H9 (cell line): ENCODE measurements at regions not wholly inside any gene's neighbourhood (a gene's known extent, or its start where the extent isn't known, plus 50 kb on each side); places are given as distances from the start of the nearest gene placed in this dataset.

Experiments
- DNase-seq: peaks from one replicate; pipeline ENCODE4 v3.0.0-alpha.2; 2017
- H2AFZ ChIP-seq: one replicate; pipeline ENCODE4 v1.6.1; 2013; ENCODE audit warnings: mild to moderate bottlenecking, low read length, control low read depth, moderate library complexity
- H2AK5ac ChIP-seq: 2 replicates; pipeline ENCODE4 v1.6.1; 2013; ENCODE audit warnings: low read length, control low read depth, mixed read lengths; ENCODE audit not compliant: insufficient read length
- H2BK120ac ChIP-seq: one replicate; pipeline ENCODE4 v1.6.1; 2013; ENCODE audit warnings: low read depth, mild to moderate bottlenecking, low read length, control low read depth, inconsistent platforms; ENCODE audit not compliant: poor library complexity, severe bottlenecking
- H2BK12ac ChIP-seq: 2 replicates; pipeline ENCODE4 v1.6.1; 2013; ENCODE audit warnings: low read length, control low read depth, mixed read lengths, low read depth; ENCODE audit not compliant: insufficient read length
- H2BK15ac ChIP-seq: 2 replicates; pipeline ENCODE4 v1.6.1; 2013; ENCODE audit warnings: low read depth, low read length, control low read depth
- H2BK20ac ChIP-seq: one replicate; pipeline ENCODE4 v1.6.1; 2013; ENCODE audit warnings: low read depth, mild to moderate bottlenecking, low read length, control low read depth, inconsistent platforms; ENCODE audit not compliant: poor library complexity, severe bottlenecking
- H2BK5ac ChIP-seq: 2 replicates; pipeline ENCODE4 v1.6.1; 2013; ENCODE audit warnings: low read length, control low read depth, mixed read lengths; ENCODE audit not compliant: insufficient read length
- H3K14ac ChIP-seq: 2 replicates; pipeline ENCODE4 v1.6.1; 2013; ENCODE audit warnings: low read length, control low read depth; ENCODE audit not compliant: insufficient read depth
- H3K18ac ChIP-seq: 2 replicates; pipeline ENCODE4 v1.6.1; 2013; ENCODE audit warnings: low read depth, mild to moderate bottlenecking, mixed read lengths, low read length, control low read depth; ENCODE audit not compliant: insufficient read length
- H3K23ac ChIP-seq: 2 replicates; pipeline ENCODE4 v1.6.1; 2013; ENCODE audit warnings: low read length, control low read depth, mixed read lengths, low read depth; ENCODE audit not compliant: insufficient read length
- H3K23me2 ChIP-seq: 2 replicates; pipeline ENCODE4 v1.6.1; 2013; ENCODE audit warnings: low read depth, mild to moderate bottlenecking, mixed read lengths, low read length, control low read depth; ENCODE audit not compliant: insufficient read length, poor library complexity, severe bottlenecking
- H3K27ac ChIP-seq: 2 replicates; pipeline ENCODE4 v1.5.1; 2013; ENCODE audit warnings: low read length, control low read depth, mixed read lengths, low read depth; ENCODE audit not compliant: insufficient read length
- H3K27me3 ChIP-seq: 2 replicates; pipeline ENCODE4 v1.6.1; 2013; ENCODE audit warnings: low read length, control low read depth, inconsistent platforms; ENCODE audit not compliant: insufficient read depth
- H3K4ac ChIP-seq: 2 replicates; pipeline ENCODE4 v1.6.1; 2013; ENCODE audit warnings: low read depth, mild to moderate bottlenecking, control low read depth, inconsistent platforms, low read length, moderate library complexity
- H3K4me1 ChIP-seq: 2 replicates; pipeline ENCODE4 v1.6.1; 2013; ENCODE audit warnings: low read length, control low read depth, inconsistent platforms; ENCODE audit not compliant: insufficient read depth
- H3K4me2 ChIP-seq: 2 replicates; pipeline ENCODE4 v1.6.1; 2013; ENCODE audit warnings: low read length, control low read depth, mixed read lengths; ENCODE audit not compliant: insufficient read length, insufficient read depth
- H3K56ac ChIP-seq: 2 replicates; pipeline ENCODE4 v1.6.1; 2013; ENCODE audit warnings: low read depth, mild to moderate bottlenecking, mixed read lengths, low read length, control low read depth; ENCODE audit not compliant: insufficient read length
- H3K79me1 ChIP-seq: 2 replicates; pipeline ENCODE4 v1.6.1; 2013; ENCODE audit warnings: low read depth, mild to moderate bottlenecking, moderate library complexity, low read length, control low read depth, inconsistent platforms; ENCODE audit not compliant: insufficient read depth, poor library complexity, severe bottlenecking
- H3K79me2 ChIP-seq: 2 replicates; pipeline ENCODE4 v1.6.1; 2013; ENCODE audit warnings: low read length, control low read depth, inconsistent platforms; ENCODE audit not compliant: insufficient read depth
- H3K9ac ChIP-seq: 2 replicates; pipeline ENCODE4 v1.6.1; 2013; ENCODE audit warnings: low read length, control low read depth, mixed read lengths; ENCODE audit not compliant: insufficient read length; ENCODE audit errors: extremely low read depth
- H3K9me3 ChIP-seq: one replicate; pipeline ENCODE4 v1.6.1; 2013; ENCODE audit warnings: low read depth, low read length, inconsistent platforms; ENCODE audit not compliant: control insufficient read depth
- H3T11ph ChIP-seq: one replicate; pipeline ENCODE4 v1.6.1; 2013; ENCODE audit warnings: mild to moderate bottlenecking, low read length, control low read depth, inconsistent platforms
- H4K20me1 ChIP-seq: one replicate; pipeline ENCODE4 v1.6.1; 2013; ENCODE audit not compliant: control insufficient read depth, insufficient read length, insufficient read depth
- H4K5ac ChIP-seq: 2 replicates; pipeline ENCODE4 v1.6.1; 2013; ENCODE audit warnings: low read depth, mild to moderate bottlenecking, mixed read lengths, low read length, control low read depth; ENCODE audit not compliant: insufficient read length
- H4K8ac ChIP-seq: replicated peaks from 2 replicates; pipeline ENCODE4 v1.6.1; 2013; ENCODE audit warnings: low read length, control low read depth, mixed read lengths, low read depth; ENCODE audit not compliant: insufficient read length
- H4K91ac ChIP-seq: 2 replicates; pipeline ENCODE4 v1.6.1; 2013; ENCODE audit warnings: low read depth, mild to moderate bottlenecking, moderate library complexity, mixed read lengths, low read length, control low read depth; ENCODE audit not compliant: insufficient read length
- H3K27ac Mint-ChIP-seq, 3 experiments: 2 replicates in 2 of 3; 3 replicates in 1 of 3; pipeline ENCODE4 v1.8.0; 2020 to 2021; ENCODE audit warnings: mixed read lengths in 3 of 3, mild to moderate bottlenecking in 1 of 3, moderate library complexity in 1 of 3
- H3K27me3 Mint-ChIP-seq: 2 replicates; pipeline ENCODE4 v1.8.0; 2021; ENCODE audit warnings: low read depth, mild to moderate bottlenecking, moderate library complexity, mixed read lengths
- H3K36me3 Mint-ChIP-seq, 3 experiments: 2 replicates in 2 of 3; 3 replicates in 1 of 3; pipeline ENCODE4 v1.8.0; 2020 to 2021; ENCODE audit warnings: low read depth in 3 of 3, mixed read lengths in 3 of 3; ENCODE audit not compliant: insufficient read depth in 1 of 3
- H3K4me1 Mint-ChIP-seq, 2 experiments: 2 replicates each; pipeline ENCODE4 v1.8.0; 2020; ENCODE audit warnings: mixed read lengths in 2 of 2
- H3K4me3 Mint-ChIP-seq, 2 experiments: 2 replicates in 1 of 2; 3 replicates in 1 of 2; pipeline ENCODE4 v1.8.0; 2020 to 2021; ENCODE audit warnings: mild to moderate bottlenecking in 2 of 2, mixed read lengths in 2 of 2, moderate library complexity in 1 of 2
- H3K9me3 Mint-ChIP-seq, 2 experiments: 2 replicates in 1 of 2; 3 replicates in 1 of 2; pipeline ENCODE4 v1.8.0; 2020; ENCODE audit warnings: mild to moderate bottlenecking in 2 of 2, mixed read lengths in 2 of 2, moderate library complexity in 1 of 2
- TF ChIP-seq, protein P1 (sequence below): fragments of 200-600 bp; sonication (generic); conservative IDR thresholded peaks from 3 replicates; pipeline ENCODE4 v1.8.0; 2021; ENCODE audit warnings: antibody characterized with exemption, mild to moderate bottlenecking

DNA sequence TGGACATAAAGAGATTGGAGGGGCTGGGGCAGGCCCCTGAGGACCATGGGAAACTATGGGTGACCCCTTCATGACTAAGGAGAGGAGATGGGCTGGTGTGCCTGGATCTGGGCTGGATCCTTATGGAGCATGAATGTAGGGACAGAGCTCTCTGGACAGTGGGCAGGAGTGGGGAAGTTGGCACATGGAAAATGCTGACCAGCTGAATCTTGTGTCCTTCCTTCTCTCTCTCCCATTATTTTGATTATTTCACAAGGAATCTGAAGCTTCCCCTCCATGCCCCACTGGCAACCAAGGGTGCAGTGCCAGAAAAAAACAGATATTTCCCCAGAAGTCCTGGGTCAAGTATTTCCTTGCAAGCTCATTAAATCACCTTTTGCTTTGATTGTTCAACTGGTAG lies 175.2 kb downstream of the DHX35 start:
- Histone ChIP-seq H2BK15ac (no peak overlapping the region), H4K20me1 (no peaks in the 10 kb centered on the region), H4K91ac (no peak overlapping the region), H2BK12ac (no peak overlapping the region), H3K79me2 (no peaks in the 10 kb centered on the region), H2AK5ac (no peak overlapping the region), H3K4me1 (no peaks in the 10 kb centered on the region), H4K5ac (no peak overlapping the region), H3K9me3 (no peaks in the 10 kb centered on the region), H3K23ac (no peak overlapping the region), H3T11ph (no peak overlapping the region), H3K27me3 (no peaks in the 10 kb centered on the region; the same call in 1 of the 2 replicates), H3K79me1 (no peaks in the 10 kb centered on the region), H3K9ac (no peak overlapping the region), H3K23me2 (no peaks in the 10 kb centered on the region), H2BK20ac (no peak overlapping the region), H2AFZ (no peak overlapping the region), H3K18ac (no peak overlapping the region), H4K8ac (no peak overlapping the region), H3K56ac (no peak overlapping the region), H2BK120ac (no peak overlapping the region), H3K4me2 (no peak overlapping the region), H3K27ac (no peak overlapping the region), H2BK5ac (no peak overlapping the region), H3K14ac (no peak overlapping the region), H3K4ac (no peak overlapping the region)
- H3K4me1 Mint-ChIP-seq = peaks cover 0 to 5% of the 10 kb centered on the region in 2 experiments; a peak in 2 of 4 replicates
- DNase-seq = no peak
- peaks cover 13% of the 10 kb centered on the region for H3K27me3 Mint-ChIP-seq
- no peaks in the 10 kb centered on the region for H3K9me3 Mint-ChIP-seq
- TF ChIP-seq, protein P1, sequence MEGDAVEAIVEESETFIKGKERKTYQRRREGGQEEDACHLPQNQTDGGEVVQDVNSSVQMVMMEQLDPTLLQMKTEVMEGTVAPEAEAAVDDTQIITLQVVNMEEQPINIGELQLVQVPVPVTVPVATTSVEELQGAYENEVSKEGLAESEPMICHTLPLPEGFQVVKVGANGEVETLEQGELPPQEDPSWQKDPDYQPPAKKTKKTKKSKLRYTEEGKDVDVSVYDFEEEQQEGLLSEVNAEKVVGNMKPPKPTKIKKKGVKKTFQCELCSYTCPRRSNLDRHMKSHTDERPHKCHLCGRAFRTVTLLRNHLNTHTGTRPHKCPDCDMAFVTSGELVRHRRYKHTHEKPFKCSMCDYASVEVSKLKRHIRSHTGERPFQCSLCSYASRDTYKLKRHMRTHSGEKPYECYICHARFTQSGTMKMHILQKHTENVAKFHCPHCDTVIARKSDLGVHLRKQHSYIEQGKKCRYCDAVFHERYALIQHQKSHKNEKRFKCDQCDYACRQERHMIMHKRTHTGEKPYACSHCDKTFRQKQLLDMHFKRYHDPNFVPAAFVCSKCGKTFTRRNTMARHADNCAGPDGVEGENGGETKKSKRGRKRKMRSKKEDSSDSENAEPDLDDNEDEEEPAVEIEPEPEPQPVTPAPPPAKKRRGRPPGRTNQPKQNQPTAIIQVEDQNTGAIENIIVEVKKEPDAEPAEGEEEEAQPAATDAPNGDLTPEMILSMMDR = no peak
- H3K36me3 Mint-ChIP-seq = no peaks in the 10 kb centered on the region
- H3K4me3 Mint-ChIP-seq = no peak overlapping the region
- peak overlapping the region in 1 of 3 experiments; percentile 44; a peak in 2 of 7 replicates for H3K27ac Mint-ChIP-seq
